IPS-NIHi11 (cell line): ENCODE measurements at regions not wholly inside any gene's neighbourhood (a gene's known extent, or its start where the extent isn't known, plus 50 kb on each side); places are given as distances from the start of the nearest gene placed in this dataset.
"Not testable (repeated sequence)": the region's sequence is repeated elsewhere in the genome, so short reads cannot be mapped to it uniquely, and the experiment has no call there.

Experiments used
- DNase-seq: peaks from one replicate; pipeline ENCODE4 v3.0.0; 2012; ENCODE audit warnings: mixed read lengths, low spot score

GRCh38 chr7:16265863-16266458 lies 155.4 kb downstream of the CRPPA start:
- no peak for DNase-seq

DNA sequence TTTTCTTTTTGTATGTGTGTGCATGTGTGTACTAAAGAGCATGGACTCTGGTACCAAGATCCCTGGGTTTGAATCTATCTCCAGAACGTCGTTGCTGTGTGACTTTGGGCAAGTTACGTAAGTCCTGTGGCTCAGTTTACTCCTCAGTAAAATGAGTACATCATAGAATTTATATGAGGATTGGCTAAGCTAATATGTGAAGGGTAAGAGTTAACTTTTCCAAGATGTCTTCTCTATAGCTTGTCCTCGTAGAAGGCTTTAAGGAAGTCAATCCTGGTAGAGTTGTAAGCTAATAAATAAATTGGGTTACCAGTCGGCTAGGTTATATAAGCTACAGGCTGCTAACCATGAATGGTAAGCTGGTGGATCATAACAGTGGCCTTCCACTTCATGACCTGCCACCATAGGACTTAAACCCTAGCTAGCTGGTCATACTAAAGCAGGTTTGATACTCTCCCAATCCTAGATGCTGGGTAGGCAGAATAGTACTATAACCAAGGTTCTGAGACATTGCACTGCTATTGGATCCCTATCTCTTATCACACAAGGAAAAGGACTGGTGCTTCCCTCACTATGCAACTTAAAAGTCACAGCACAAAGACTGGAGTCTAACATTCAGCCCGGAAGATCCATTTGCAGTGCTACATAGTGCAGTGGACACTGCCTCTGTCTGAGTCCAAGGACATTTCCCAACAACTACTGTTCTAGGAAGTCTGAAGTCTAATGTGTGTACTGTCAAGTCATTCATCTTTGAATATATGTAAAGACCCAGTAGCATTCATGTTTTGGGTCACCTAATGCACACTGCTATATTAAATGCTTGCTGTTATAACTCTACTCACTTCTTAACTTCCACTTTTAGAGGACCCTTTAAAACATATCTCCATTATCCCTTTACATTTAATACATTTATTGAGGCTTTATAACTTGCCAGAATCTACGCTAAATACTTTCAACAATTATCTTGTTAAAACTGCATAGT lies 156.2 kb downstream of the CRPPA start:
- DNase-seq, result no peak

DNA sequence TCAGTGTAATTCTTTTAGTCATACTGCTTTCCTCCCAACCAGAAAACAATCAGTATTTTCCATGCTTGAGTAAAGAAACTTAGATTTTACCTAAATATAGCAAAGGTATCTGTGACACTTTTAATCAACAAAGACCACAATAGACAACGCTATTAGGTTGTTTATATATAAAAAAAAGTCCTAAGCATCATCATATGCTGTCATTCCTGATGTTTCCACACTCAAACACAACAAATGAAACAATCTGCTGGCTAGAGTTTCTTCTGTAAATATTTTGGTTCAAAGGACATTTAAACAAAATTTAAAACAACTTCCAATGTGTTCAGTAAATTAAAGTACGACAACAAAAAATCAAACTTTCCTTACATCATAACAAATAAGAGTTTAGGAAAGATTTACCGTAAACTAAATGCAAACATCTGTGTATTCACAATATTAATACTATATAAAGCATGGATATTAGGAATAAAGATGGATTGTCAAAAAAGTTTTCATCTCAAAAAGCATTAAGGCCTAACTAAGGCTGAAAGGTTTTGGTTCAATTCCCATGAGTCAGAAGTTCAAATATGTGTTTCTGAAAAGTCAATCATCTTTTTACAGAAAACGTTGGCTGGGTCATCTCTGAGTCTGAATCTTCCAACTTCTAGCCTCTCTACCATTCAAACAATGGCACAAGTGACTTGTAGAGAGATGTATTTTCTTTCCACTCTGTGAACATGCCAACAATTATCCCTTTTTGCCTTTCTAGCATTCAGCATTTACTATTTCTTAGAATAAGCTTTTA lies 157.1 kb downstream of the CRPPA start:
- DNase-seq, result no peak

DNA sequence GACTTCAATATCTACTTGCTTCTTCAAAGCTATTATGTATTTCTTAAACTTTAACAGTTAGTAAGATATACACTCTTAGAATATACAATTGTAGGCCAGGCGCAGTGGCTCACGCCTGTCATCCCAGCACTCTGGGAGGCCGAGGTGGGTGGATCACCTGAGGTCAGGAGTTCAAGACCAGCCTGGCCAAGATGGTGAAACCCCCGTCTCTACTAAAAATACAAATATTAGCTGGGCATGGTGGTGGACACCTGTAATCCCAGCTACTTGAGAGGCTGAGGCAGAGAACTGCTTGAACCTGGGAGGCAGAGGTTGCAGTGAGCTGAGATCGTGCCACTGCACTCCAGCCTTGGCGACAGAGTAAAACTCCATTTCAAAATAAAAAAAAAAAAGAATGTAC lies 158.0 kb downstream of the CRPPA start:
- not testable (repeated sequence) for DNase-seq

DNA sequence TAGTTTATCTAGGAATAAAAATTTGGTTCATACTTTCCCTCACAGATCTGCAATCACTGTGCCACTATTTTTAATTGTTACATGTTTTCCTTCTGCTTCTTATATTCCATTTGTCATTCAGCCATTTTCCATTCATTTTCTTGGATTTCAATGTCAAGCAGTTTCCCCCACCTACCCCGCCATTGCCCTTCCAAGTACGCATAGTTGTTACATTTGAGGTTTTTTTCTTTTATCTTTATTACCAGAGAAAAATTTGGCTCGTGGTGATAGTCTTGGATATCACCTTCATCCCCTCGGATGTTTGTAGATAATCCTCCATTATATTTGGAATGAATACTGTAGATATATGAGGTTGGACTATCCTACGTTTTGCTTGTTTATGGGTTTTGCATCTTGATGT lies 159.7 kb downstream of the CRPPA start:
- no peak for DNase-seq

DNA sequence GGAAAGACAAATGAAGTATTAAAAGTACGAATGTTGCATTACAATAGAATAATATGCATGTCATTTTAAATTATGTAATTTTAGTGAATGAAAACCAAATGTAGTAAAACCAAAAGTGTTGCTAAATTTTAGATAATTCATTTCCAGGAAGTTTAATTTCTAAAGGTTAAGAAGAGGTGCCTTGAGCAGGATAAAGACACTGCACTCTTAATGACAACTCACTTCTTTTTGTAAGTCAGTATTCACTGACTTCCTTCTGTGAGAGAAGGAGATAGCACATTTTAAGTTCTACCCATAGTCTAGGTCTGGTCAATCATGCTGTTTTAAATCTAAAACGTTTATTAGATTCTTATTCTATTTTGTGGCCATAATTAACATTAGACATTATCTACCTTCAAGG lies 160.2 kb downstream of the CRPPA start:
- DNase-seq, result no peak

DNA sequence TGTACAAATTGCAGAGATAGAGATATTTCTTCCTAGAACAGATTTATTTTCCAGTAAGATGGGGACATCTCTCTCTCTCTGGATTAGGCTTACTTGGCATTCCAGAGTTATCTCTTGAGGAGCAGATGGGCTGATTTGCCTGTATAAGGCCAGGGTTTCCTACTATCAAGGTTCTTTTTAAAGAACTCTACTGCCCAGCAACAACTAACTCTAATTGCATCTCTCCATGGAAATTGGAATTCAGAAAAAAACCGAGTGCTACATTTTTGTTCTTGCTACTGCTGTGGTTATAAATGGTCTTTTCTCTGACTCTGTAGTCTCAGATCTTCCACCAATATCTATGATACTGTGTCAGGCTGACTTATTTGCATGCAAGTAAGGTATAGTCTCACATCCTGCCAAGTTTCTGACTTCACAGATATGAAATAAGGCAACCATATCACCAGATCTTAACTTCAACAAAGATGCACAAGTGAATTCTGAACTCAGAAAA lies 161.1 kb downstream of the CRPPA start:
- no peak for DNase-seq

DNA sequence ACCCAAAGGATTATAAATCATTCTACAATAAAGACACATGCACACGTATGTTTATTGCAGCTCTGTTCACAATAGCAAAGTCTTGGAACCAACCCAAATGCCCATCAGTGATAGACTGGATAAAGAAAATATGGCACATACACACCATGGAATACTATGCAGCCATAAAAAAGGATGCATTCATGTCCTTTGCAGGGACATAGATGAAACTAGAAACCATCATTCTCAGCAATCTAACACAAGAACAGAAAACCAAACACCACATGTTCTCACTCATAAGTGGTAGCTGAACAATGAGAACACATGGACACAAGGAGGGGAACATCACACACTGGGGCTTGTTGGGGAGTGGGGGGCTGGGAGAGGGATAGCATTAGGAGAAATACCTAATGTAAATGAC lies 164.9 kb downstream of the CRPPA start:
- not testable (repeated sequence) for DNase-seq

DNA sequence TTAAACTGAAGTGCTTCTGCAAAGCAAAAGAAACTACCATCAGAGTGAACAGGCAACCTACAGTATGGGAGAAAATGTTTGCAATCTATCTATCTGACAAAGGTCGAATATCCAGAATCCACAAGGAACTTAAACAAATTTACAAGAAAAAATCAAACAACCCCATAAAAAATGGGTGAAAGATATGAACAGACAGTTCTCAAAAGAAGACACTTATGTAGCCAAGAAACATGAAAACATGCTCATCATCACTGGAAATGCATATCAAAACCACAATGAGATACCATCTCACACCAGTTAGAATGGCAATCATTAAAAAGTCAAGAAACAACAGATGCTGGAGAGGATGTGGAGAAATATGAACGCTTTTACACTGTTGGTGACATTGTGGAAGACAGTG lies 165.4 kb downstream of the CRPPA start:
- DNase-seq, result not testable (repeated sequence)

DNA sequence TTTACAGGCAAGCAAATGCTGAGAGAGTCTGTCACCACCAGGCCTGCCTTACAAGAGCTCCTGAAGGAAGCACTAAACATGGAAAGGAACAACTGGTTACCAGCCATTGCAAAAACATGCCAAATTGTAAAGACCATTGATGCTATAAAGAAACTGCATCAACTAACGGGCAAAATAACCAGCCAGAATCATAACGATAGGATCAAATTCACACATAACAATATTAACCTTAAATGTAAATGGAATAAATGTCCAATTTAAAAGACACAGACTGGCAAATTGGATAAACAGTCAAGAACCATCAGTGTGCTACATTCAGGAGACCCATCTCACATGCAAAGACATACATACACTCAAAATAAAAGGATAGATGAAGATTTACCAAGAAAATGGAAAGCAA lies 170.7 kb downstream of the CRPPA start:
- not testable (repeated sequence) for DNase-seq

- not testable (repeated sequence) for DNase-seq
These were observed 172.1 kb downstream of the CRPPA start for GRCh38 chr7:16249204-16249603.

DNA sequence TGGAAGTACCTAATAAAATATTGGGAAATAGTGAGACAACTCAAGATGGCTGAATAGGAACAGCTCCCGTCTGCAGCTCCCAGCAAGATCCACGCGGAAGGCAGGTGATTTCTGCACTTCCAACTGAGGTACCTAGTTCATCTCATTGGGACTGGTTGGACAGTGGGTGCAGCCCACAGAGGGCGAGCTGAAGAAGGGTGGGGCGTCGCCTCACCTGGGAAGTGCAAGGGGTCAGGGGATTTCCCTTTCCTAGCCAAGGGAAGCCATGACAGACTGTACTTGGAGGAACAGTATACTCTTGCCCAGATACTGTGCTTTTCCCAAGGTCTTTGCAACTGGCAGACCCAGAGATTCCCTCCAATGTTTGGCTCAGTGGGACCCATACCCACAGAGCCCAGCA lies 172.8 kb downstream of the CRPPA start:
- DNase-seq, result not testable (repeated sequence)

GRCh38 chr7:16244469-16244868 lies 176.9 kb downstream of the CRPPA start:
- no peak for DNase-seq

DNA sequence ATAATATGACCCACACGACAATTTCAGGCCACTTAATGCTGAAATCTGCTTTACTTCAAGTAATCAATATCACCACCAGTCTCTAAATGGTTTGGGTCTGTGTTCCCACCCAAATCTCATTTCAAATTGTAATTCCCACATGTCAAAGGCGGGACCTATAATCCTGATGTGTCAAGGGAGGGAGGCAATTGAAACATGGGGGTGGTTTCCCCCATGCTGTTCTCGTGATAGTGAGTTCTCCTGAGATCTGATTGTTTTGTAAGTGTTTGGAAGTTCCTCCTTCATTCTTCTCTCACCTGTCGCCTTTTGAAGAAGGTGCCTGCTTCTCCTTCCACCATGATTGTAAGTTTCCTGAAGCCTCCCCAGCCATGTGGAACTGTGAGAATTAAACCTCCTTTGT lies 178.4 kb downstream of the CRPPA start:
- no peak for DNase-seq

GRCh38 chr7:16241017-16241416 lies 180.3 kb downstream of the CRPPA start:
- DNase-seq, result no peak

GRCh38 chr7:16236381-16236780 lies 185.0 kb downstream of the CRPPA start:
- no peak for DNase-seq

DNA sequence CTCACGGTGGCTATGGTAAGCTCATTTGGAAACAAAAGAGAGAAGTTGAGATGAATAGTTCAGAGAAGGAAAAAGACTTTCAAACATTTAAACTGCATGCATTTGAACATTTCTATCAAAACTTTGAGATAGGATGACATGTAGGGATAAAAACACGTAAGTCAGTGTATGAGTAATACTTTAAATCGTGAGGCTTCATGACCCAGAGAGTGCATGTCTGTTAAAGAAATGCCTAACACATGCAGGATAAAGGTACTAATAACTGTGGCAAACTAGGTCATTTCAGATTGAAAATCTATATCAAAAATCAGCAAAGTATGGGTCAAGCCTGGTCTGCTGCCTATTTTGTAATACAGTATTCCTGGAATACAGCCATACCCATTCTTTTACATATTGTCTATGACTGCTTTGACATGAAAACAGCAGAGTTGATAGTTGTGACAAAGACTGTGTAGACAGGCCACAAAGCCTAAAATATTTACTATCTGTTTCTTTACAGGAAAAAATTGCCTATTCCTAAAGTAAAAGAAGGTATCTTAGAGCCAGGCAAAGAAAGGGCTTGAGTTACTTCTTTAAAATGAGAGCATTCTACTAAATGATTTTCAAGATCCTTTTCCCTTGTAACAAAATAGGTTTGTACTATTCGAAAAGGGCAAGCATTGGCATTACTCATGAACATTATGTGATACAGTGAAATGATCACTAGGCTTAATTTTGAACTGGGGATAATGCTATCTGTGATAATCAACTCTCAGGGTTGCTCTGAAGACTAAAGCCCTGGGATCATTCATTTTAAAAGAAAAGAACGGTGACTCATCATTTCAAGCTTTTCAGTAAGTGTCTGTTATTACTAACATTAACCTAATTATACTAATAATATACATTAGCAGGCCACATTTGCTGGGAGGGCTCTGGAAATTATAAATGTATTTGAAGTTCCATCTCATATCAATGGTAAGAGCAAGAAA lies 185.9 kb downstream of the CRPPA start:
- no peak for DNase-seq

- DNase-seq, result no peak
These were observed 186.7 kb downstream of the CRPPA start for GRCh38 chr7:16234493-16235146.

- no peak for DNase-seq
These were observed 187.8 kb downstream of the CRPPA start for GRCh38 chr7:16233517-16233916.

- no peak for DNase-seq
These were observed 189.1 kb downstream of the CRPPA start for GRCh38 chr7:16232273-16232672.
